Esophagus muscularis mucosa (tissue), 4 donors: ENCODE measurements at regions not wholly inside any gene's neighbourhood (a gene's known extent, or its start where the extent isn't known, plus 50 kb on each side); places are given as distances from the start of the nearest gene placed in this dataset.

Experiments
- EP300 ChIP-seq: sonication (generic); formaldehyde crosslinking; IDR thresholded peaks from one replicate; pipeline ENCODE4 v1.6.1; 2017; ENCODE audit warnings: antibody characterized with exemption
- POLR2A ChIP-seq: fragments of 450-650 bp; IDR thresholded peaks from one replicate; pipeline ENCODE4 v1.6.1; 2017; ENCODE audit warnings: antibody characterized with exemption, moderate library complexity, mild to moderate bottlenecking, low read depth
- POLR2AphosphoS5 ChIP-seq, 2 donors: sonication (generic); formaldehyde crosslinking; IDR thresholded peaks; one replicate each; pipeline ENCODE4 v1.6.1; 2017; ENCODE audit warnings: antibody characterized with exemption in 2 of 2
- TF ChIP-seq, protein P1 (sequence below), 3 experiments: fragments of 200-600 bp in 2 of 3; fragments of 450-650 bp in 1 of 3; sonication (generic) in 2 of 3; IDR thresholded peaks; one replicate each; pipeline ENCODE4 v1.5.1; 2017 to 2019; ENCODE audit warnings: antibody characterized with exemption in 3 of 3, mild to moderate bottlenecking in 2 of 3, moderate library complexity in 1 of 3

- TF ChIP-seq POLR2A (no peak), EP300 (no peak), POLR2AphosphoS5 (IDR thresholded peaks at IDR 0.05) (no peak)
- TF ChIP-seq, protein P1, sequence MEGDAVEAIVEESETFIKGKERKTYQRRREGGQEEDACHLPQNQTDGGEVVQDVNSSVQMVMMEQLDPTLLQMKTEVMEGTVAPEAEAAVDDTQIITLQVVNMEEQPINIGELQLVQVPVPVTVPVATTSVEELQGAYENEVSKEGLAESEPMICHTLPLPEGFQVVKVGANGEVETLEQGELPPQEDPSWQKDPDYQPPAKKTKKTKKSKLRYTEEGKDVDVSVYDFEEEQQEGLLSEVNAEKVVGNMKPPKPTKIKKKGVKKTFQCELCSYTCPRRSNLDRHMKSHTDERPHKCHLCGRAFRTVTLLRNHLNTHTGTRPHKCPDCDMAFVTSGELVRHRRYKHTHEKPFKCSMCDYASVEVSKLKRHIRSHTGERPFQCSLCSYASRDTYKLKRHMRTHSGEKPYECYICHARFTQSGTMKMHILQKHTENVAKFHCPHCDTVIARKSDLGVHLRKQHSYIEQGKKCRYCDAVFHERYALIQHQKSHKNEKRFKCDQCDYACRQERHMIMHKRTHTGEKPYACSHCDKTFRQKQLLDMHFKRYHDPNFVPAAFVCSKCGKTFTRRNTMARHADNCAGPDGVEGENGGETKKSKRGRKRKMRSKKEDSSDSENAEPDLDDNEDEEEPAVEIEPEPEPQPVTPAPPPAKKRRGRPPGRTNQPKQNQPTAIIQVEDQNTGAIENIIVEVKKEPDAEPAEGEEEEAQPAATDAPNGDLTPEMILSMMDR (IDR thresholded peaks at IDR 0.05) = no peak
Observed at GRCh38 chr15:39207532-39208115, 373.3 kb upstream of the THBS1 start.
